ENCODE measurements at regions not wholly inside any gene's neighbourhood (a gene's known extent, or its start where the extent isn't known, plus 50 kb on each side); places are given as distances from the start of the nearest gene placed in this dataset.

DNA sequence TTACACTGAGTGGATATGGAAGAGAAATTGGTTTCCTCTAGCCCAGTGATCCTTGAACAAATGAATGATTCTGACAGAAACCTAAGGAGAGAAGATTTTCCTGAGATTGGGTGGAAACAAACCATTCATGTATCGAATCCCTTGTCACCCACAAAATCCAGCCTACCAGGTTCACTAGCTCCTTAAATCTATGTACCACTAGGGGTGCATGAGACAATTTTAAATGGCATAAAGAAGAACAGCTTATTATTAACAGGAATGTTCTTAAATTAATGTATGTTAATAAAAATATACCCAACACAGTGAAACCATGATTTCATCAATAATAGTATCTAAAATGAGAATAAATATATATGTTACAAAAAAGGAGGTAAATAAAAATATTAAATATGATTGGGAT lies 118.4 kb upstream of the LNX1 start:
- TF ChIP-seq, protein P1, sequence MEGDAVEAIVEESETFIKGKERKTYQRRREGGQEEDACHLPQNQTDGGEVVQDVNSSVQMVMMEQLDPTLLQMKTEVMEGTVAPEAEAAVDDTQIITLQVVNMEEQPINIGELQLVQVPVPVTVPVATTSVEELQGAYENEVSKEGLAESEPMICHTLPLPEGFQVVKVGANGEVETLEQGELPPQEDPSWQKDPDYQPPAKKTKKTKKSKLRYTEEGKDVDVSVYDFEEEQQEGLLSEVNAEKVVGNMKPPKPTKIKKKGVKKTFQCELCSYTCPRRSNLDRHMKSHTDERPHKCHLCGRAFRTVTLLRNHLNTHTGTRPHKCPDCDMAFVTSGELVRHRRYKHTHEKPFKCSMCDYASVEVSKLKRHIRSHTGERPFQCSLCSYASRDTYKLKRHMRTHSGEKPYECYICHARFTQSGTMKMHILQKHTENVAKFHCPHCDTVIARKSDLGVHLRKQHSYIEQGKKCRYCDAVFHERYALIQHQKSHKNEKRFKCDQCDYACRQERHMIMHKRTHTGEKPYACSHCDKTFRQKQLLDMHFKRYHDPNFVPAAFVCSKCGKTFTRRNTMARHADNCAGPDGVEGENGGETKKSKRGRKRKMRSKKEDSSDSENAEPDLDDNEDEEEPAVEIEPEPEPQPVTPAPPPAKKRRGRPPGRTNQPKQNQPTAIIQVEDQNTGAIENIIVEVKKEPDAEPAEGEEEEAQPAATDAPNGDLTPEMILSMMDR (tag by site-specific recombination; IDR thresholded peaks at IDR 0.05): no peak
- TF ChIP-seq KLF10 (tag by site-specific recombination; IDR thresholded peaks at IDR 0.05): no peak
- TF ChIP-seq ZNF501 (tag by site-specific recombination; IDR thresholded peaks at IDR 0.05): no peak
- TF ChIP-seq ZNF302 (tag by site-specific recombination; IDR thresholded peaks at IDR 0.05; ENCODE audit: low read depth): no peak
- no peak for TF ChIP-seq TCF7L2 (IDR thresholded peaks at IDR 0.05; ENCODE audit: borderline replicate concordance, low read depth, low read length)
- no peak for TF ChIP-seq ZNF292 (tag by site-specific recombination; IDR thresholded peaks at IDR 0.05; ENCODE audit: borderline replicate concordance, low read depth)
- TF ChIP-seq ZBTB48 (tag by site-specific recombination; IDR thresholded peaks at IDR 0.05): no peak
- TF ChIP-seq ZNF280C (tag by site-specific recombination; IDR thresholded peaks at IDR 0.05): no peak
- no peak for TF ChIP-seq ZNF155 (tag by site-specific recombination; IDR thresholded peaks at IDR 0.05)
- TF ChIP-seq ZNF24 (tag by site-specific recombination; IDR thresholded peaks at IDR 0.05): no peak
- no peak for TF ChIP-seq ZNF670 (tag by site-specific recombination; IDR thresholded peaks at IDR 0.05; ENCODE audit: low read depth)
